ENCODE measurements at regions not wholly inside any gene's neighbourhood (a gene's known extent, or its start where the extent isn't known, plus 50 kb on each side); places are given as distances from the start of the nearest gene placed in this dataset.
"Not testable (repeated sequence)": the region's sequence is repeated elsewhere in the genome, so short reads cannot be mapped to it uniquely, and the experiment has no call there.

GRCh38 chr7:156384706-156385105, 255.9 kb upstream of the RNF32 start:
- DNase-seq (ENCODE audit: low read depth in 2 of 2): no peak

GRCh38 chr7:156383526-156383925, 257.0 kb upstream of the RNF32 start:
- DNase-seq (ENCODE audit: low read depth in 2 of 2): no peak

- DNase-seq (ENCODE audit: low read depth in 2 of 2): no peak
Observed at GRCh38 chr7:156380261-156380660, 260.3 kb upstream of the RNF32 start.

- no peak for DNase-seq (ENCODE audit: low read depth in 2 of 2)
Observed at GRCh38 chr7:156379324-156380070, 261.1 kb upstream of the RNF32 start.

GRCh38 chr7:156378806-156379205, 261.8 kb upstream of the RNF32 start:
- no peak for DNase-seq (ENCODE audit: low read depth in 2 of 2)

GRCh38 chr7:156376317-156376716, 264.3 kb upstream of the RNF32 start:
- DNase-seq (ENCODE audit: low read depth in 2 of 2): no peak

- no peak for DNase-seq (ENCODE audit: low read depth in 2 of 2)
Observed at GRCh38 chr7:156374335-156374734, 266.2 kb upstream of the RNF32 start.

GRCh38 chr7:156369929-156370328, 270.6 kb upstream of the RNF32 start:
- not testable (repeated sequence) for DNase-seq (ENCODE audit: low read depth in 2 of 2)

GRCh38 chr7:156368053-156368843, 272.3 kb upstream of the RNF32 start:
- DNase-seq (ENCODE audit: low read depth in 2 of 2): no peak

- no peak for DNase-seq (ENCODE audit: low read depth in 2 of 2)
Observed at GRCh38 chr7:156363751-156364150, 276.8 kb upstream of the RNF32 start.

- DNase-seq (ENCODE audit: low read depth in 2 of 2): no peak
Observed at GRCh38 chr7:156360835-156361234, 279.7 kb upstream of the RNF32 start.

GRCh38 chr7:156356551-156356950, 284.0 kb upstream of the RNF32 start:
- DNase-seq (ENCODE audit: low read depth in 2 of 2): no peak

- DNase-seq (ENCODE audit: low read depth in 2 of 2): no peak
Observed at GRCh38 chr7:156353352-156353751, 287.2 kb upstream of the RNF32 start.

- DNase-seq (ENCODE audit: low read depth in 2 of 2): not testable (repeated sequence)
Observed at GRCh38 chr7:156347703-156348248, 292.8 kb upstream of the RNF32 start.

GRCh38 chr7:156347132-156347531, 293.4 kb upstream of the RNF32 start:
- no peak for DNase-seq (ENCODE audit: low read depth in 2 of 2)

GRCh38 chr7:156344595-156344994, 296.0 kb upstream of the RNF32 start:
- DNase-seq (ENCODE audit: low read depth in 2 of 2): no peak

- DNase-seq (ENCODE audit: low read depth in 2 of 2): no peak
Observed at GRCh38 chr7:156334636-156335035, 305.9 kb upstream of the RNF32 start.

- no peak for DNase-seq (ENCODE audit: low read depth in 2 of 2)
Observed at GRCh38 chr7:156327916-156328315, 312.7 kb upstream of the RNF32 start.

GRCh38 chr7:156327474-156327873, 313.1 kb upstream of the RNF32 start:
- DNase-seq (ENCODE audit: low read depth in 2 of 2): no peak

- no peak for DNase-seq (ENCODE audit: low read depth in 2 of 2)
Observed at GRCh38 chr7:156324201-156324600, 316.4 kb upstream of the RNF32 start.

GRCh38 chr7:156321430-156321829, 319.1 kb upstream of the RNF32 start:
- DNase-seq (ENCODE audit: low read depth in 2 of 2): not testable (repeated sequence)

GRCh38 chr7:156318926-156319325, 321.6 kb upstream of the RNF32 start:
- DNase-seq (ENCODE audit: low read depth in 2 of 2): no peak

- DNase-seq (ENCODE audit: low read depth in 2 of 2): no peak
Observed at GRCh38 chr7:156318426-156318825, 322.1 kb upstream of the RNF32 start.
